ENCODE measurements at regions not wholly inside any gene's neighbourhood (a gene's known extent, or its start where the extent isn't known, plus 50 kb on each side); places are given as distances from the start of the nearest gene placed in this dataset.

- peak; percentile 63 for ATAC-seq (ENCODE audit: poor library complexity)
- peak; percentile 83 for DNase-seq
- intact Hi-C loops (cut with DNase I) = loop anchor here (5.0 to 10.0 kb wide), 2 partner anchors 761 to 913 kb away; no protein-coding TSS in a partner anchor
Measured at GRCh38 chr15:70488002-70488605, 275.3 kb downstream of the UACA start.

- DNase-seq = no peak
Measured at GRCh38 chr15:70487387-70487740, 276.0 kb downstream of the UACA start.

GRCh38 chr15:70486451-70487386, 276.6 kb downstream of the UACA start:
- intact Hi-C loops (cut with DNase I) = loop anchor here (5.0 to 10.0 kb wide), 2 partner anchors 759 to 912 kb away; no protein-coding TSS in a partner anchor
- peak; percentile 34 for ATAC-seq (ENCODE audit: poor library complexity)
- peak; percentile 55 for DNase-seq

More at GRCh38 chr15:70487387-70487740, 276.0 kb downstream of the UACA start:
- no peak for ATAC-seq (ENCODE audit: poor library complexity)
- intact Hi-C loops (cut with DNase I) = loop anchor here (5.0 to 10.0 kb wide), 2 partner anchors 760 to 913 kb away; no protein-coding TSS in a partner anchor

GRCh38 chr15:70486012-70486411, 277.3 kb downstream of the UACA start:
- DNase-seq = no peak
- no peak for ATAC-seq (ENCODE audit: poor library complexity)
- intact Hi-C loops (cut with DNase I) = loop anchor here (5.0 to 10.0 kb wide), 2 partner anchors 759 to 911 kb away; no protein-coding TSS in a partner anchor

- no peak for ATAC-seq (ENCODE audit: poor library complexity)
- no peak for DNase-seq
- intact Hi-C loops (cut with DNase I) = loop anchor here (5.0 to 10.0 kb wide), 2 partner anchors 758 to 910 kb away; no protein-coding TSS in a partner anchor
Measured at GRCh38 chr15:70484993-70485392, 278.4 kb downstream of the UACA start.

- intact Hi-C loops (cut with DNase I) = loop anchor here (10.0 kb wide), 1 partner anchor 909 kb away; no protein-coding TSS in a partner anchor
- DNase-seq (no peak), ATAC-seq (ENCODE audit: poor library complexity) (no peak)
Measured at GRCh38 chr15:70483513-70483912, 279.8 kb downstream of the UACA start.

GRCh38 chr15:70480196-70480856, 283.0 kb downstream of the UACA start:
- intact Hi-C loops (cut with DNase I) = loop anchor here (10.0 kb wide), 1 partner anchor 906 kb away; no protein-coding TSS in a partner anchor
- ATAC-seq (ENCODE audit: poor library complexity) = no peak

GRCh38 chr15:70479785-70480184, 283.6 kb downstream of the UACA start:
- intact Hi-C loops (cut with DNase I) = loop anchor here (10.0 kb wide), 1 partner anchor 905 kb away; no protein-coding TSS in a partner anchor
- ATAC-seq (ENCODE audit: poor library complexity) (no peak), DNase-seq (no peak)

More at GRCh38 chr15:70480196-70480856, 283.0 kb downstream of the UACA start:
- no peak for DNase-seq

- intact Hi-C loops (cut with DNase I) = no loop called here
- DNase-seq = no peak
- no peak for ATAC-seq (ENCODE audit: poor library complexity)
Measured at GRCh38 chr15:70479056-70479455, 284.3 kb downstream of the UACA start.

GRCh38 chr15:70478251-70478990, 284.9 kb downstream of the UACA start:
- peak; percentile 58 for DNase-seq
- peak; percentile 36 for ATAC-seq (ENCODE audit: poor library complexity)
- intact Hi-C loops (cut with DNase I) = no loop called here

GRCh38 chr15:70477750-70478250, 285.6 kb downstream of the UACA start:
- intact Hi-C loops (cut with DNase I) = no loop called here
- DNase-seq = no peak
- no peak for ATAC-seq (ENCODE audit: poor library complexity)

GRCh38 chr15:70476441-70476840, 286.9 kb downstream of the UACA start:
- intact Hi-C loops (cut with DNase I) = no loop called here
- no peak for ATAC-seq (ENCODE audit: poor library complexity)
- DNase-seq = no peak

GRCh38 chr15:70475921-70476320, 287.4 kb downstream of the UACA start:
- intact Hi-C loops (cut with DNase I) = no loop called here
- no peak for ATAC-seq (ENCODE audit: poor library complexity)
- no peak for DNase-seq

GRCh38 chr15:70475407-70475781, 288.0 kb downstream of the UACA start:
- intact Hi-C loops (cut with DNase I) = no loop called here
- ATAC-seq (ENCODE audit: poor library complexity) (no peak), DNase-seq (no peak)

GRCh38 chr15:70474471-70475406, 288.6 kb downstream of the UACA start:
- ATAC-seq (ENCODE audit: poor library complexity) = peak; percentile 62
- peak; percentile 72 for DNase-seq
- intact Hi-C loops (cut with DNase I) = no loop called here

- intact Hi-C loops (cut with DNase I) = no loop called here
- ATAC-seq (ENCODE audit: poor library complexity) (no peak), DNase-seq (no peak)
Measured at GRCh38 chr15:70473581-70474370, 289.6 kb downstream of the UACA start.

All from Right ventricle myocardium superior (tissue), 1 donor.